Duodenal mucosa (tissue), 2 donors: ENCODE measurements at regions not wholly inside any gene's neighbourhood (a gene's known extent, or its start where the extent isn't known, plus 50 kb on each side); places are given as distances from the start of the nearest gene placed in this dataset.

ENCODE experiments used
- H3K27ac ChIP-seq: one replicate; pipeline ENCODE4 v1.7.0; 2013; ENCODE audit warnings: low read depth, low read length
- H3K27me3 ChIP-seq, 2 donors: one replicate each; pipeline ENCODE4 v1.7.0; 2013; ENCODE audit warnings: low read length in 2 of 2, control low read depth in 1 of 2; ENCODE audit not compliant: insufficient read depth in 2 of 2, control insufficient read depth in 1 of 2
- H3K36me3 ChIP-seq, 2 donors: one replicate each; pipeline ENCODE4 v1.7.0; 2013; ENCODE audit warnings: low read length in 2 of 2, control low read depth in 1 of 2; ENCODE audit not compliant: insufficient read depth in 2 of 2, control insufficient read depth in 1 of 2
- H3K4me1 ChIP-seq, 2 donors: one replicate each; pipeline ENCODE4 v1.7.0; 2013; ENCODE audit warnings: low read length in 2 of 2, control low read depth in 1 of 2; ENCODE audit not compliant: insufficient read depth in 2 of 2, control insufficient read depth in 1 of 2
- H3K4me3 ChIP-seq, 2 donors: one replicate each; pipeline ENCODE4 v1.7.0; 2013; ENCODE audit warnings: low read length in 2 of 2, low read depth in 1 of 2
- H3K9ac ChIP-seq, 2 donors: one replicate each; pipeline ENCODE4 v1.7.0; 2013; ENCODE audit warnings: low read length in 2 of 2, low read depth in 1 of 2
- H3K9me3 ChIP-seq, 2 donors: one replicate each; pipeline ENCODE4 v1.7.0; 2013; ENCODE audit warnings: low read length in 2 of 2, control low read depth in 1 of 2; ENCODE audit not compliant: control insufficient read depth in 1 of 2

DNA sequence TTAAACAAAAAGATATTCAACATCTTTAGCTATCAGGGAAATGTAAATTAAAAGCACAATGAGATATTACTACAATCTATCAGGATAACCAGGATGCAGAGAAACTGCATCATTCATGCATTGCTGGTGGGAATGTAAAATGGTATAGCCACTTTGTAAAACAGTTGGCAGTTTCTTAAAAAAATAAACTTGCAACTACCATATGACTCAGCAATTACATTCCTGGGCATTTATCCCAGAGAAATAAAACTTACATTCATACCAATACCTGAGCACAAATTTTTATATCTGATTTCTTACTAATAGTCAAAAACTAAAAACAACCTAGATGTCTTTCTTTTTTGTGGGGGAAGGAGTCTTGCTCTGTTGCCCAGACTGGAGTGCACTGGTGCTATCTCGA lies 190.3 kb upstream of the TAB2 start:
- Histone ChIP-seq H3K4me3 (no peak overlapping the region), H3K9ac (no peak overlapping the region), H3K27ac (no peak overlapping the region), H3K9me3 (no peaks in the 10 kb centered on the region), H3K4me1 (peaks cover 0 to 5% of the 10 kb centered on the region in 2 donors), H3K36me3 (no peaks in the 10 kb centered on the region), H3K27me3 (no peaks in the 10 kb centered on the region)

DNA sequence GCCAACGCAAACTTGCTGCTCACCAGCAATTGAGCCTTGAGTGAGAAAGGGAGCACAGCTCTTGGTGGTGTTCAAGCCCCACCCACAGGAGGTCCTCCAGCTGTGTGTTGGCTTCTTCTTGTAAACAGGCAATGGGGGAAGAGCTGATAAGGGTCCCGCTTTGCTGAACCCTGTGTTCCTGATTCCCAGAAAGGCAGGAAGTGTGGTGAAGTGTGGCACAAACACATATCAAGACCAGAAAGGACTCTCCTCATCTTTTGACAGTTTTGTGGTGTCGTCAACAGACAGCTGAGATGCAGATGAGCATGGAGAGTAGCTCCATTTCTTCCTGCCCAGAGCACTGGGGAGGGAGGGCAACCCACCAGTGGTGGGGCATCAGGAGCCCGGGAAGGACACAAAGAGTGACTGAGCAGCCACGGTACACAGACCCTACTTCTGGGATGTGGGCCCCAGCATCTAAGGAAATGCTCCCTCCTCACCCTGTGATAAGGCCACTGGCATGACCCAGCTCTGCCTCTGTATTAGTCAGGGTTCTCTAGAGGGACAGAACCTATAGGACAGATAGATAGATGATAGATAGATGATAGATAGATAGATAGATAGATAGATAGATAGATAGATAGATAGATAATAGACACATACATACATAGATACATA lies 188.9 kb upstream of the TAB2 start:
- Histone ChIP-seq H3K4me3 (no peak overlapping the region), H3K36me3 (no peaks in the 10 kb centered on the region), H3K27ac (no peak overlapping the region), H3K27me3 (no peaks in the 10 kb centered on the region), H3K4me1 (peaks cover 4 to 5% of the 10 kb centered on the region in 2 donors), H3K9me3 (no peaks in the 10 kb centered on the region), H3K9ac (no peak overlapping the region)

DNA sequence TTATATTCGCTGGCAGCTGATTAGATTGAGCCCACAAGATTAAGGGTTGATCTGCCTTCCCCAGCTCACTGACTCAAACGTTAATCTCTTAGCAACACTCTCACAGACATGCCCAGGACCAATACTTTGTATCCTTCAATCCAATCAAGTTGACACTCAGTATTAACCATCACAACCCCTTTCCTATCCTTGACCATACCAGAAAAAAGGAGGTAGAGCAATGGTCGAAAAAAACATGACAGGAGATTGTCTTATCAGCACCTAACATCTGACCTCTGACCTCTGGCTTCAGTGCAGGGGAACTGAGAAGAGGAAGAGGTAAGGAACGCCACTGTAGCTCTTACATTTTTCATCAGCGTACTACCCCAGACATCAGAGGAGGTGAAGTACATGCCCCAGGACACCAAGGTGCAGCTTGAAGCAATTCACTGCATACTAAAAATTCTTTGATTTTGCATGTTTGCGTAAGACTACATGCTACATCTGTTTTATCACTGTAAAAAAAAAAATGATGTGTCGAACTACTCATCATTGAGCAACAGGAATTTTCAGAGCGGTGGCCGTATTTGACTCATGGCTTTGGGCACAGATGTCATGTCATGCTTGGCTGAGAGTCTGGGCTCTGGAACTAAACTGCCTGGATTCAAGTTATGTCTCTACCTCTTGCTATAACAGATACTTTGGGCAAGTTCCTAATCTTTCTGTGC lies 188.0 kb upstream of the TAB2 start:
- H3K27me3 ChIP-seq = no peaks in the 10 kb centered on the region
- no peak overlapping the region for H3K4me3 ChIP-seq
- no peak overlapping the region for H3K9ac ChIP-seq
- H3K27ac ChIP-seq = no peak overlapping the region
- H3K36me3 ChIP-seq = no peaks in the 10 kb centered on the region
- H3K9me3 ChIP-seq = no peaks in the 10 kb centered on the region
- H3K4me1 ChIP-seq = peaks cover 4 to 5% of the 10 kb centered on the region in 2 donors

DNA sequence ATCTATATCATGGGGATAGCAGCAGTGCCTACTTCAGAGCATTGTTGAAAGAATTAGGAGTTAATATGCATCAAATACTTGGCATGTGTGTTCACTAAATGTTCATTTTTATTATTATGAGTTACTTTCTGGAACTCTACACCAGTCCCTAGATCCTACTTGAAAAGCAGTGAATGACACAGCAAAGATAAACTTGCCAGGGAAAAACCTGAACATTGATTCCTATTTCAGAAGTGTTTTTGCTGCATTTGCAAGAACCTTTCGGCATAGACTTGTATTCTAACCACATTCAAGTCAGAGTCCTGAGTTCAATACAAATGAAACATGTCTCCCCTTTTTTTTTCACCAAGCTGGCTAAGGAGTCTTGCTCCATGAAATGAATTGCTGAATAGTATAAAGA lies 187.4 kb upstream of the TAB2 start:
- Histone ChIP-seq H3K27ac (no peak overlapping the region), H3K9me3 (no peaks in the 10 kb centered on the region), H3K36me3 (no peaks in the 10 kb centered on the region)

DNA sequence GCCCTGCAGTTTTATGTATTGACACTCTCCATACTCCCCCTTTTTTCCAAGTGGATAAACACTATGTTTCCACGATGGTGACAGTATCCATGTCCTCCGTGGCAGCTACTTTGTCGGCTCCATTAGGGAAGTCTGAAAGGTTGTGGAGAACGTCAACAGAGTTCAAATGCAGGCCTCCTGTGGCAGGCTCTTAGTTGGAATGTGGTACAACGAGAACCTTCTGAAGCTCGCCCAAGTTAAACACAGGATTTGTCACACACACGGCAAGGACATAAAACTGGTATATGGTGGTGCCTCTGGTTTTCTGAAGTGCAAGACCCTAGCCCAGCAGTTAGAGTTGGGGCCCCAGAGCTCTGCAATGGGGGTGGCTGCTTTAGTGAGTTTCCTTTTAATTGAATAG lies 187.0 kb upstream of the TAB2 start:
- Histone ChIP-seq H3K27ac (no peak overlapping the region), H3K4me1 (peaks cover 4 to 5% of the 10 kb centered on the region in 2 donors), H3K27me3 (no peaks in the 10 kb centered on the region), H3K9ac (no peak overlapping the region), H3K36me3 (no peaks in the 10 kb centered on the region), H3K4me3 (no peak overlapping the region), H3K9me3 (no peaks in the 10 kb centered on the region)

More for the DNA sequence above, 187.4 kb upstream of the TAB2 start:
- Histone ChIP-seq H3K4me1 (peaks cover 4 to 5% of the 10 kb centered on the region in 2 donors), H3K27me3 (no peaks in the 10 kb centered on the region), H3K9ac (no peak overlapping the region), H3K4me3 (no peak overlapping the region)

DNA sequence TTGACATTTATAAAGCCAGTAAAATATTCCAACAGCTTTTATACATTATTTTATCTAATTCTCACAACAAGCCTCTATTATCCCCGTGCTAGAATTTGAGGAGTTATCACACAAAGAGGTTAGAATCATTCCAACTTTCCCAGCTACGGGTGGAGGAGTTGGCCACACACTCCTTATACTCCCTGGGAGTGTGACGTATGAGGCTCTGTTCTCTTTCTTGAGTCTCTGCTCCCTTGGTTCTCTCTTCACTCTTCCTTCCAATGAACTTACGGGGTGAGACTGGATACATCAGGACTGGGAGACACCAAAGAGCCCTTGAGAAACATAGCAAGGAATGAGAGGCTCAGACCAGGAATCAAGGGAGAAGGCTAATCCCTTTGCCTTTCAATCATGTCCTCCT lies 185.6 kb upstream of the TAB2 start:
- no peak overlapping the region for H3K4me3 ChIP-seq
- H3K27ac ChIP-seq = no peak overlapping the region
- H3K27me3 ChIP-seq = no peaks in the 10 kb centered on the region
- no peaks in the 10 kb centered on the region for H3K9me3 ChIP-seq
- peaks cover 4 to 5% of the 10 kb centered on the region in 2 donors for H3K4me1 ChIP-seq
- H3K9ac ChIP-seq = no peak overlapping the region
- no peaks in the 10 kb centered on the region for H3K36me3 ChIP-seq

DNA sequence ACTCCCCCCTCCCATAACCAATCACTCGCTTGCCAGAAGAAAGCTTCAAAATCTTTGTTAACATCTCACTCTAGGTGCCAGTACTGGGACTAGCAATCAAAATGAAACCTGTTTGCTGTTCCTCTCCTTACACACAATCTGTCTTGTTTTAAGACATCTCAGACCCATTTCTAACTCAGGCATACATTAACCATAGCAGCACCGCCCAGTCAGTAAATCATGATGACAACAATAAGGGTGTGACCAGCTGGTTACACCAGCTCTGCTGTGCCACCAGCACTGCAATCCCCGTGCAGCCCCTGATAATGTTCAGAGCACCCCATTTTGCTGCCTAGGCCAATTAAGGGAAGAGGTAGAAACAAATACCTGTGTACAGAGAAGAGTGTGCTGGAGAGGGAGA lies 185.2 kb upstream of the TAB2 start:
- no peaks in the 10 kb centered on the region for H3K9me3 ChIP-seq

DNA sequence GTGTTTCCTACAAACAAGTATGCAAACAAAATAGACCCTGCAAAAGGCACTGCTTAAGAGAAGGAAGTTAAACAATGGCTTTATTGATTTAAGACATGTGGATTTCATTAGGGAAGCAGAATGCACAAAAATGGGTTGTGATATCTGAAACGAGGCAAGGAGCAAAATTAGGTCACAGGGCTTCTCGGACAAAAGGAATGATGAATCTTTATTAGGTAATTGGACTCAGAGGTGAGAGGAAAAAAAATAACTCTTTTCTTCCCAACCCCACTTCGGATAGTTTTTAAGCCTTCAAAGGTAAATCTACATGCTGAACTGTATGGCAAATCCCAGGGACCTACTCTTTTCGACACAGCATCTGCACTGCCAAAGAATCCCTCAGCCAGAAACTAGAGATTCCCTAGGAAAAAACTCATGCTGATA lies 183.0 kb upstream of the TAB2 start:
- H3K9me3 ChIP-seq = no peaks in the 10 kb centered on the region
- no peaks in the 10 kb centered on the region for H3K27me3 ChIP-seq
- peaks cover 0 to 4% of the 10 kb centered on the region in 2 donors for H3K4me1 ChIP-seq
- no peak overlapping the region for H3K27ac ChIP-seq
- H3K4me3 ChIP-seq = no peak overlapping the region
- no peaks in the 10 kb centered on the region for H3K36me3 ChIP-seq
- H3K9ac ChIP-seq = no peak overlapping the region

More for the DNA sequence above, 185.2 kb upstream of the TAB2 start:
- Histone ChIP-seq H3K36me3 (no peaks in the 10 kb centered on the region), H3K27ac (no peak overlapping the region), H3K9ac (no peak overlapping the region), H3K27me3 (no peaks in the 10 kb centered on the region), H3K4me1 (peaks cover 4 to 5% of the 10 kb centered on the region in 2 donors), H3K4me3 (no peak overlapping the region)

DNA sequence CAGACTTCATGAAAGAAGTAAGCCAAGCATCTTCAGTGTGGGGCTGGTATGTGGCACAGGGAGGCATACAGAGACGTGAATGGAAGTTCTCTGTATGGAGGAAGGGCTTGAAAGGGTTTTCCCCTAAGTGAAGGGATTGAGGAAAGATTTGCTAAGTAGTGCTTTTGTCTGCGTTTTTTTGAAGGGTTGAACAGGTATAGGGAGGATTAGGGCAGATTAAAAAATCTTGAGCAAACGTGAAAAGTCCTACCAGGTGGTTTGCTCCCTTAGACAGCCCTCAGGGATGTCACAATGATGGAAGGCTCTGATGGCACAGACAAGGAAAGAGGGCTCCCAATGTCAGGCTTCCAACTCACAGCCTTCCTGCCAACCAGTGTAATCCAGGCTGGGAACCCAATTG lies 181.7 kb upstream of the TAB2 start:
- H3K27ac ChIP-seq = no peak overlapping the region
- no peak overlapping the region for H3K4me3 ChIP-seq
- no peaks in the 10 kb centered on the region for H3K27me3 ChIP-seq
- H3K9me3 ChIP-seq = no peaks in the 10 kb centered on the region
- no peaks in the 10 kb centered on the region for H3K36me3 ChIP-seq
- H3K9ac ChIP-seq = no peak overlapping the region
- peaks cover 0 to 4% of the 10 kb centered on the region in 2 donors for H3K4me1 ChIP-seq

DNA sequence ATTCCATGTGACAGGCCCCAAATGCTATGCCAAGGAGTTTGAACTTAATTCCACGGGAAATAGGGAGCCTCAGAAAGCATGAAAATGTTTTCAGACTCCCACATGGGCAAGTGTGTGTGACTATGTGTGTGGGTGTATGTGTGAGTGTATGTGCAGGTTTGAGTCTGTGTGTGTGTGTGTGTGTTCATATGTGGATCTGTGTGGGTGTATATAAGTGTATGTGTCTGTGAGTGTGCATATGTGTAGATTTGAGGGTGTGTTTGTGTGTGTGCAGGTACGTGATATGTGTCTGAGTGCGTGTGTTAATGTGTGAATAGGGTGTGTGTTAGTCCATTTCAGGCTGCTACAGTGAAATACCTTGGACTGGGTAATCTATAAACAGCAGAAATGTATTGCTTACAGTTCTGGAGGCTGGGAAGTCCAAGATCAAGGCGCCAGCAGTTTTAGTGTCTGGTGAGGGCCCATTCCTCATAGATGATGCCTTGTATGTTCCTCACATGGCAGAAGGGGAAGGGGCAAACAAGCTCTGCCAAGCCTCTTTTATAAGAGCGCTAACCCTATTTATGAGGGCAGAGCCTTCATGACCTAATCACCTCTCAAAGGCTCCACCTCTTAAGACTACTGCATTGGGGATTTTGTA lies 181.1 kb upstream of the TAB2 start:
- no peak overlapping the region for H3K9ac ChIP-seq
- no peaks in the 10 kb centered on the region for H3K36me3 ChIP-seq
- peaks cover 0 to 4% of the 10 kb centered on the region in 2 donors for H3K4me1 ChIP-seq
- no peak overlapping the region for H3K27ac ChIP-seq
- no peak overlapping the region for H3K4me3 ChIP-seq
- no peaks in the 10 kb centered on the region for H3K9me3 ChIP-seq
- H3K27me3 ChIP-seq = no peaks in the 10 kb centered on the region
